Liver (tissue), 3 donors: ENCODE measurements at regions not wholly inside any gene's neighbourhood (a gene's known extent, or its start where the extent isn't known, plus 50 kb on each side); places are given as distances from the start of the nearest gene placed in this dataset.

Source experiments
- GABPA ChIP-seq, 2 donors: IDR thresholded peaks in 1 of 2; conservative IDR thresholded peaks in 1 of 2; 2 replicates each; pipeline ENCODE4 v1.6.1; 2016; ENCODE audit warnings: antibody characterized with exemption in 2 of 2, mild to moderate bottlenecking in 1 of 2, moderate library complexity in 1 of 2
- HNF4G ChIP-seq: IDR thresholded peaks from 2 replicates; pipeline ENCODE4 v1.6.1; 2016; ENCODE audit warnings: antibody characterized with exemption
- JUND ChIP-seq, 2 donors: IDR thresholded peaks; 2 replicates each; pipeline ENCODE4 v1.6.1; 2016; ENCODE audit warnings: antibody characterized with exemption in 2 of 2
- RAD21 ChIP-seq, 2 donors: IDR thresholded peaks; 2 replicates each; pipeline ENCODE4 v1.6.1; 2016; ENCODE audit warnings: antibody characterized with exemption in 2 of 2, mild to moderate bottlenecking in 2 of 2
- RXRA ChIP-seq, 2 donors: IDR thresholded peaks; 2 replicates each; pipeline ENCODE4 v1.6.1; 2017 to 2018; ENCODE audit warnings: antibody characterized with exemption in 2 of 2, mild to moderate bottlenecking in 1 of 2
- TAF1 ChIP-seq: conservative IDR thresholded peaks from 2 replicates; pipeline ENCODE4 v1.6.1; 2016; ENCODE audit warnings: antibody characterized with exemption, mild to moderate bottlenecking
- YY1 ChIP-seq: IDR thresholded peaks from 2 replicates; pipeline ENCODE4 v1.6.1; 2016; ENCODE audit warnings: antibody characterized with exemption, mild to moderate bottlenecking
- TF ChIP-seq, protein P1 (sequence below): fragments of 150-350 bp; IDR thresholded peaks from 2 replicates; pipeline ENCODE4 v1.5.1; 2017; ENCODE audit warnings: improper control_type of control experiment, low read depth, low read length; ENCODE audit not compliant: missing input control
- TF ChIP-seq, protein P2 (sequence below): IDR thresholded peaks from 2 replicates; pipeline ENCODE4 v1.6.1; 2016; ENCODE audit warnings: antibody characterized with exemption, mild to moderate bottlenecking
- TF ChIP-seq, protein P3 (sequence below): IDR thresholded peaks from 2 replicates; pipeline ENCODE4 v1.6.1; 2016; ENCODE audit warnings: antibody characterized with exemption
- TF ChIP-seq, protein P4 (sequence below): IDR thresholded peaks from 2 replicates; pipeline ENCODE4 v1.6.1; 2016; ENCODE audit warnings: antibody characterized with exemption
- donor health status: healthy.
- donor health status: healthy.

DNA sequence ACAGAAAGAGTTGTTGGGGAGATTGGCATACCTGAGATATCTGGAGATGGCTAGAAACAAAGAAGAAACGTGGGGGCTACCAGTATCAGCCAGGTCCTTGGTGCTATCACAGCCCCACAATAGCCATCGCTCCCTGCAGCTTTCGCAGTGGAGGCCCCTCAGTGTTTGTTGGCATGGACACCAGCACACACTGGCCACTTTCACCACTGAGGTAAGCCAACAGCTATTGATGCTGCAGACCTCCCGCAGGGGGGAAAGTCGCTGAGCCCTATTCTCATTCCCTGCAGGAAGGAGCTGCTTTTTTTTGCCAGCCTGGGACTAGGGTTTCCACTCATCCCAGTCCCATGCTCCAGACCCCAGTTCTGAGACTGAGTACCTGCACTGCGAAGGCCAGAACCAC, 879.2 kb upstream of the IGFBP7 start:
- TF ChIP-seq, protein P1, sequence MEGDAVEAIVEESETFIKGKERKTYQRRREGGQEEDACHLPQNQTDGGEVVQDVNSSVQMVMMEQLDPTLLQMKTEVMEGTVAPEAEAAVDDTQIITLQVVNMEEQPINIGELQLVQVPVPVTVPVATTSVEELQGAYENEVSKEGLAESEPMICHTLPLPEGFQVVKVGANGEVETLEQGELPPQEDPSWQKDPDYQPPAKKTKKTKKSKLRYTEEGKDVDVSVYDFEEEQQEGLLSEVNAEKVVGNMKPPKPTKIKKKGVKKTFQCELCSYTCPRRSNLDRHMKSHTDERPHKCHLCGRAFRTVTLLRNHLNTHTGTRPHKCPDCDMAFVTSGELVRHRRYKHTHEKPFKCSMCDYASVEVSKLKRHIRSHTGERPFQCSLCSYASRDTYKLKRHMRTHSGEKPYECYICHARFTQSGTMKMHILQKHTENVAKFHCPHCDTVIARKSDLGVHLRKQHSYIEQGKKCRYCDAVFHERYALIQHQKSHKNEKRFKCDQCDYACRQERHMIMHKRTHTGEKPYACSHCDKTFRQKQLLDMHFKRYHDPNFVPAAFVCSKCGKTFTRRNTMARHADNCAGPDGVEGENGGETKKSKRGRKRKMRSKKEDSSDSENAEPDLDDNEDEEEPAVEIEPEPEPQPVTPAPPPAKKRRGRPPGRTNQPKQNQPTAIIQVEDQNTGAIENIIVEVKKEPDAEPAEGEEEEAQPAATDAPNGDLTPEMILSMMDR = no peak
- TF ChIP-seq RXRA (IDR thresholded peaks at IDR 0.05) (no peak), JUND (IDR thresholded peaks at IDR 0.05) (no peak), RAD21 (IDR thresholded peaks at IDR 0.05) (no peak), GABPA (IDR thresholded peaks at IDR 0.05 in 1 of 2, conservative IDR thresholded peaks at IDR 0.05 in 1 of 2) (no peak), YY1 (no peak), TAF1 (no peak), HNF4G (no peak)
- TF ChIP-seq, protein P2, sequence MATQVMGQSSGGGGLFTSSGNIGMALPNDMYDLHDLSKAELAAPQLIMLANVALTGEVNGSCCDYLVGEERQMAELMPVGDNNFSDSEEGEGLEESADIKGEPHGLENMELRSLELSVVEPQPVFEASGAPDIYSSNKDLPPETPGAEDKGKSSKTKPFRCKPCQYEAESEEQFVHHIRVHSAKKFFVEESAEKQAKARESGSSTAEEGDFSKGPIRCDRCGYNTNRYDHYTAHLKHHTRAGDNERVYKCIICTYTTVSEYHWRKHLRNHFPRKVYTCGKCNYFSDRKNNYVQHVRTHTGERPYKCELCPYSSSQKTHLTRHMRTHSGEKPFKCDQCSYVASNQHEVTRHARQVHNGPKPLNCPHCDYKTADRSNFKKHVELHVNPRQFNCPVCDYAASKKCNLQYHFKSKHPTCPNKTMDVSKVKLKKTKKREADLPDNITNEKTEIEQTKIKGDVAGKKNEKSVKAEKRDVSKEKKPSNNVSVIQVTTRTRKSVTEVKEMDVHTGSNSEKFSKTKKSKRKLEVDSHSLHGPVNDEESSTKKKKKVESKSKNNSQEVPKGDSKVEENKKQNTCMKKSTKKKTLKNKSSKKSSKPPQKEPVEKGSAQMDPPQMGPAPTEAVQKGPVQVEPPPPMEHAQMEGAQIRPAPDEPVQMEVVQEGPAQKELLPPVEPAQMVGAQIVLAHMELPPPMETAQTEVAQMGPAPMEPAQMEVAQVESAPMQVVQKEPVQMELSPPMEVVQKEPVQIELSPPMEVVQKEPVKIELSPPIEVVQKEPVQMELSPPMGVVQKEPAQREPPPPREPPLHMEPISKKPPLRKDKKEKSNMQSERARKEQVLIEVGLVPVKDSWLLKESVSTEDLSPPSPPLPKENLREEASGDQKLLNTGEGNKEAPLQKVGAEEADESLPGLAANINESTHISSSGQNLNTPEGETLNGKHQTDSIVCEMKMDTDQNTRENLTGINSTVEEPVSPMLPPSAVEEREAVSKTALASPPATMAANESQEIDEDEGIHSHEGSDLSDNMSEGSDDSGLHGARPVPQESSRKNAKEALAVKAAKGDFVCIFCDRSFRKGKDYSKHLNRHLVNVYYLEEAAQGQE = no peak
- TF ChIP-seq, protein P3, sequence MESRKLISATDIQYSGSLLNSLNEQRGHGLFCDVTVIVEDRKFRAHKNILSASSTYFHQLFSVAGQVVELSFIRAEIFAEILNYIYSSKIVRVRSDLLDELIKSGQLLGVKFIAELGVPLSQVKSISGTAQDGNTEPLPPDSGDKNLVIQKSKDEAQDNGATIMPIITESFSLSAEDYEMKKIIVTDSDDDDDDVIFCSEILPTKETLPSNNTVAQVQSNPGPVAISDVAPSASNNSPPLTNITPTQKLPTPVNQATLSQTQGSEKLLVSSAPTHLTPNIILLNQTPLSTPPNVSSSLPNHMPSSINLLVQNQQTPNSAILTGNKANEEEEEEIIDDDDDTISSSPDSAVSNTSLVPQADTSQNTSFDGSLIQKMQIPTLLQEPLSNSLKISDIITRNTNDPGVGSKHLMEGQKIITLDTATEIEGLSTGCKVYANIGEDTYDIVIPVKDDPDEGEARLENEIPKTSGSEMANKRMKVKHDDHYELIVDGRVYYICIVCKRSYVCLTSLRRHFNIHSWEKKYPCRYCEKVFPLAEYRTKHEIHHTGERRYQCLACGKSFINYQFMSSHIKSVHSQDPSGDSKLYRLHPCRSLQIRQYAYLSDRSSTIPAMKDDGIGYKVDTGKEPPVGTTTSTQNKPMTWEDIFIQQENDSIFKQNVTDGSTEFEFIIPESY = no peak
- TF ChIP-seq, protein P4, sequence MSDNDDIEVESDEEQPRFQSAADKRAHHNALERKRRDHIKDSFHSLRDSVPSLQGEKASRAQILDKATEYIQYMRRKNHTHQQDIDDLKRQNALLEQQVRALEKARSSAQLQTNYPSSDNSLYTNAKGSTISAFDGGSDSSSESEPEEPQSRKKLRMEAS = no peak
